ENCODE measurements at regions not wholly inside any gene's neighbourhood (a gene's known extent, or its start where the extent isn't known, plus 50 kb on each side); places are given as distances from the start of the nearest gene placed in this dataset.

GRCh38 chr7:52936750-52937149 lies 98.7 kb upstream of the POM121L12 start:
- no peak for TF ChIP-seq POLR2A (IDR thresholded peaks at IDR 0.05)
- TF ChIP-seq, protein P1, sequence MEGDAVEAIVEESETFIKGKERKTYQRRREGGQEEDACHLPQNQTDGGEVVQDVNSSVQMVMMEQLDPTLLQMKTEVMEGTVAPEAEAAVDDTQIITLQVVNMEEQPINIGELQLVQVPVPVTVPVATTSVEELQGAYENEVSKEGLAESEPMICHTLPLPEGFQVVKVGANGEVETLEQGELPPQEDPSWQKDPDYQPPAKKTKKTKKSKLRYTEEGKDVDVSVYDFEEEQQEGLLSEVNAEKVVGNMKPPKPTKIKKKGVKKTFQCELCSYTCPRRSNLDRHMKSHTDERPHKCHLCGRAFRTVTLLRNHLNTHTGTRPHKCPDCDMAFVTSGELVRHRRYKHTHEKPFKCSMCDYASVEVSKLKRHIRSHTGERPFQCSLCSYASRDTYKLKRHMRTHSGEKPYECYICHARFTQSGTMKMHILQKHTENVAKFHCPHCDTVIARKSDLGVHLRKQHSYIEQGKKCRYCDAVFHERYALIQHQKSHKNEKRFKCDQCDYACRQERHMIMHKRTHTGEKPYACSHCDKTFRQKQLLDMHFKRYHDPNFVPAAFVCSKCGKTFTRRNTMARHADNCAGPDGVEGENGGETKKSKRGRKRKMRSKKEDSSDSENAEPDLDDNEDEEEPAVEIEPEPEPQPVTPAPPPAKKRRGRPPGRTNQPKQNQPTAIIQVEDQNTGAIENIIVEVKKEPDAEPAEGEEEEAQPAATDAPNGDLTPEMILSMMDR (IDR thresholded peaks at IDR 0.05), result no peak
- no peak for TF ChIP-seq POLR2AphosphoS5 (IDR thresholded peaks at IDR 0.05)
- no peak for TF ChIP-seq EP300 (IDR thresholded peaks at IDR 0.05)

All from sigmoid colon (tissue), 4 donors.